RWPE1 (cell line): ENCODE measurements at regions not wholly inside any gene's neighbourhood (a gene's known extent, or its start where the extent isn't known, plus 50 kb on each side); places are given as distances from the start of the nearest gene placed in this dataset.

Source experiments
- CTCF ChIA-PET: fragments of 350-600 bp; sonication (Branson Sonifier 250); formaldehyde crosslinking; extraction: SDS; loops from one replicate; lab custom pipeline; 2021; lab: Yijun Ruan, JAX
- POLR2A ChIA-PET: fragments of 400-600 bp; formaldehyde crosslinking; extraction: SDS; loops from one replicate; lab custom pipeline; 2020; ENCODE audit warnings: antibody characterized with exemption; ENCODE audit not compliant: low non-redundant PET; lab: Yijun Ruan, JAX
- DNase-seq: peaks from one replicate; pipeline ENCODE4 v3.0.0; 2012; ENCODE audit warnings: low spot score
- H3K27ac ChIP-seq: fragments of 450-650 bp; 2 replicates; pipeline ENCODE4 v1.5.1; 2017
- TF ChIP-seq, protein P1 (sequence below): fragments of 450-650 bp; conservative IDR thresholded peaks from 2 replicates; pipeline ENCODE4 v1.5.1; 2017; ENCODE audit warnings: low read depth, mild to moderate bottlenecking

DNA sequence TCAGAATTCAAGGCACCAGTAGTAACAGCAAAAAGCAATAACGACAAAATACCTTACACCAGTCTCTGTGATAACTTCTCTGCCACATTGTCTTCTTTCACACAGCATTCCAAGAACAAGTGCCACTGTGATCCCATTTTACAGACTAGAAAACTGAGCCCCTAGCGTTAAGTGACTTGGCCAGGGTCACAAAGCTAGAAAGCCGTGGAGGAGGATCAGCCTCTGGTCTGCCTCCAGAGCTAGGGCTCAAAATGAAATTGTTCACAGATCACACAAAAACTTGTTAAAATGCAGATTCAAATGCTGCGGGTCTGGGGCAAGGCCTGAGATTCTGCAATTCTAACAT, 154.1 kb downstream of the FAM114A2 start:
- DNase-seq: no peak
- TF ChIP-seq, protein P1, sequence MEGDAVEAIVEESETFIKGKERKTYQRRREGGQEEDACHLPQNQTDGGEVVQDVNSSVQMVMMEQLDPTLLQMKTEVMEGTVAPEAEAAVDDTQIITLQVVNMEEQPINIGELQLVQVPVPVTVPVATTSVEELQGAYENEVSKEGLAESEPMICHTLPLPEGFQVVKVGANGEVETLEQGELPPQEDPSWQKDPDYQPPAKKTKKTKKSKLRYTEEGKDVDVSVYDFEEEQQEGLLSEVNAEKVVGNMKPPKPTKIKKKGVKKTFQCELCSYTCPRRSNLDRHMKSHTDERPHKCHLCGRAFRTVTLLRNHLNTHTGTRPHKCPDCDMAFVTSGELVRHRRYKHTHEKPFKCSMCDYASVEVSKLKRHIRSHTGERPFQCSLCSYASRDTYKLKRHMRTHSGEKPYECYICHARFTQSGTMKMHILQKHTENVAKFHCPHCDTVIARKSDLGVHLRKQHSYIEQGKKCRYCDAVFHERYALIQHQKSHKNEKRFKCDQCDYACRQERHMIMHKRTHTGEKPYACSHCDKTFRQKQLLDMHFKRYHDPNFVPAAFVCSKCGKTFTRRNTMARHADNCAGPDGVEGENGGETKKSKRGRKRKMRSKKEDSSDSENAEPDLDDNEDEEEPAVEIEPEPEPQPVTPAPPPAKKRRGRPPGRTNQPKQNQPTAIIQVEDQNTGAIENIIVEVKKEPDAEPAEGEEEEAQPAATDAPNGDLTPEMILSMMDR: no peak
- ChIA-PET CTCF (interaction anchor here (1.1 kb wide), 1 partner anchor 233 kb away, joined by 5 read pairs; no protein-coding TSS in a partner anchor), POLR2A (no interaction called here)
- H3K27ac ChIP-seq: no peak overlapping the region

DNA sequence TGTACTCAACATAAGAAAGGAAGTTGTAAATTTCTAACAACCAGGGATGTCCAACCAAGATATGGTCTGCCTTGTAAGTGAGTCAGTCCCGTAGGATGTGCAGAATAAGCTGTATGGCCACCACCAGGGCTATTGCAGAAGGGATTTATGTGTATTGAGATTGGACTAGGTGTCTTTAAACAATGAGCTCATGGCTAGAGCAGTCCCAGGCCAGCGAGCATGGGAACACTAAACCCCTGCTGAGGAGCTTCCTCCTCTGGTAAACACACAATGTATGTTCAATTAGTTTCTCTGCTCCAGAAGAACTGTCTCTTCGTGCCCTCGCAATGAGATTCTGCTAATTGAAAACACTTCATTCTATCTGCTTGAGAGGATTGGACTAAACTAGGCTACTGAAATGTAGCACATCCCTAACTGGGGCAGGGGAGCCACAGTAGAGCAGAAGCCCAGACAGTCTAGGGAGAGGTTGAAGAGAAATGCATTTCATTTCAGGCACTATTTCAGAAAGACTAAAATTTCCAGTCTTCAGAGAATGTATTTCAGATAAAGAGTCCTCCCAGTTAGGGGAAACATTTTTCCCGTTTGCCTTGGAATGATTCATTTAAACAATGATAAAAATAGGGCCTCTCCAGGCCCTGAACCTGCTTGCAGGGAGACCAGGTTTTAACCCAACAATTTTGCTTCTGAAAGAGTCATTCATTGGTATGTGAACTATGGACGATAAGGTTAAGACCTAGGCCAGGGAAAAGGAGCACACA, 154.7 kb downstream of the FAM114A2 start:
- H3K27ac ChIP-seq: no peak overlapping the region
- DNase-seq: no peak
- TF ChIP-seq, protein P1: no peak
- ChIA-PET CTCF (no interaction called here), POLR2A (no interaction called here)

DNA sequence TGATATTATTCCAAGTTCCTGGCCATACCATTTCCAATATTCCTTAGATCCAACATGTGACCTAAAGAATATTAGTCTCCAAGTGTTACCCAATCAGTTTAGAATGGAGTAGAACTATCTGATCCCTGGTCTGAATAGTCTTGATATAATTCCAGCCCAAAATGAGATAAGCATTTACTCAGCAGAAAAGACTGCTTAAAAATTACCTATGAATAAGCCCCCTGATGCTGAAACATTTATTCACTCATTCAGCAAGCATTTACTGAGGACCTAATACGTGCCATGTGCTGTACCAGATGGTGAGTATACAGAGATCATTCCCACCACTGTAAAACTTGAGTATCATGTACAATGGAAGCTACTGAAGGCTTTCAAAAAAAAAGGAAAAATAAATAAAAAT, 157.0 kb downstream of the FAM114A2 start:
- POLR2A ChIA-PET: no interaction called here
- no peak for DNase-seq
- TF ChIP-seq, protein P1: no peak

DNA sequence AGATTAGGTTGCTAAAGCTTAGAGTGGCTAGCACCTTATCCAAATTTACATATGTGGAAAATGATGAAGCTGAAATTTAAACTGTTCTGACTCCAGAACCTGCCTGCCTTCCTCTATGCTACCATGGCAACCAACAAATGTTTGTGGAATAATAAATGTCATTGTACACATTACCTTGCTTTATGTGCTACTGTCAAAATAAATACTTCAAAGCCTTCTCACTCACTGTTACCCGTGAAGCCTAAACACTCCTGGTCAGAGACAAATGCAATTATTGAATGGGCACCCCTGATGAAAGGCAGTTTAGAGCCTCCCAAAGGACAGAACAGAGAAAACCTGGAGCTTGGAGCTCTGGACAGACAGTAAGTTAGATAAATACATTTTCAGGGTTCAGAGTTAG, 158.6 kb downstream of the FAM114A2 start:
- ChIA-PET POLR2A (no interaction called here), CTCF (interaction anchor here (0.6 kb wide), 1 partner anchor 60 kb away, joined by 7 read pairs; no protein-coding TSS in a partner anchor)
- DNase-seq: no peak
- H3K27ac ChIP-seq: no peak overlapping the region
- TF ChIP-seq, protein P1: no peak

More for the DNA sequence above, 157.0 kb downstream of the FAM114A2 start:
- H3K27ac ChIP-seq: no peak overlapping the region
- CTCF ChIA-PET: interaction anchor here (0.6 to 0.8 kb wide), 2 partner anchors 34 to 444 kb away, joined by 3 to 4 read pairs; no protein-coding TSS in a partner anchor

DNA sequence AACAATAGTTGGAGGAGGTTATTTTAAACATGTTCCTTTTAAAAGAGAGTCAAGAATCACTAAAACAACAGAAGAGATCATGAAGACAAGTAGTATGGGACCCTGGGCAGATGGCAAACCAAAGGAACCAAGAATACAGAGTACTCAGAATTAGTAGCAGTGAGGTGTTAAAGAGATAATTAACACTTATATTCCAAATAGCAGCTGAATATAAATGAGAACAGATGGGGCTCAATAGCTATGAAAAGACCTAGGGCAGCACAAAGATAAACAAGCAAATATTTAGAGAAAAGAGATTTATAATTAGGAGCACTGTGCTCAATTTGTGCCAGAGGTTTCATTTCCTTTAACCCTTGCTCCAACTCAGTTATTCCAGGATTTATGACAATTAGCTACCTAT, 159.1 kb downstream of the FAM114A2 start:
- TF ChIP-seq, protein P1: no peak
- CTCF ChIA-PET: interaction anchor here (1.0 kb wide), 1 partner anchor 165 kb away, joined by 3 read pairs; no protein-coding TSS in a partner anchor
- no peak overlapping the region for H3K27ac ChIP-seq
- POLR2A ChIA-PET: no interaction called here
- DNase-seq: no peak

DNA sequence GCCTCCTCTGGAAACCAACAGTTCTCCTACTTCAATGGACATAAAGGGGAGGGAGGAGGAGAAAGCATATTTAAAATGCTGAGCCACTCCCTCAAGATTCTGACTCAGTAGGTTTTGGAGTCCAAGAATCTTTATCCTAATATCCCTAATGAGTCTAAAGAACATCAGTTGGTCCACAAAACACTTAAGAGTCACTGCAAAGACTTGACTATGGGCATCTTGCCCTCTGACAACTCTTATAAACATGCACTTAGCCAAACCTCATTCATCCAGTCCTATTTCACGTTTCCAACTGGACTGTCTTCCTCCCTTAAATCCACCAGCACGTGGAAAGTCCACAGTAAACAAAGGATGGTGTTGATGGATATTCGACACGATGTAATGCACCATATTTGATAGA, 172.5 kb downstream of the FAM114A2 start:
- CTCF ChIA-PET: no interaction called here
- DNase-seq: no peak
- POLR2A ChIA-PET: no interaction called here
- TF ChIP-seq, protein P1: no peak
- no peak overlapping the region for H3K27ac ChIP-seq
